COLO829 (cell line): ENCODE measurements at regions not wholly inside any gene's neighbourhood (a gene's known extent, or its start where the extent isn't known, plus 50 kb on each side); places are given as distances from the start of the nearest gene placed in this dataset.

Source experiments
- DNase-seq: peaks from one replicate; pipeline ENCODE4 v3.0.0; 2012; ENCODE audit warnings: low spot score

- DNase-seq, result no peak
These were observed 178.0 kb downstream of the INHBA start for GRCh38 chr7:41524876-41525275.

- DNase-seq, result no peak
These were observed 182.4 kb downstream of the INHBA start for GRCh38 chr7:41520445-41520844.

DNA sequence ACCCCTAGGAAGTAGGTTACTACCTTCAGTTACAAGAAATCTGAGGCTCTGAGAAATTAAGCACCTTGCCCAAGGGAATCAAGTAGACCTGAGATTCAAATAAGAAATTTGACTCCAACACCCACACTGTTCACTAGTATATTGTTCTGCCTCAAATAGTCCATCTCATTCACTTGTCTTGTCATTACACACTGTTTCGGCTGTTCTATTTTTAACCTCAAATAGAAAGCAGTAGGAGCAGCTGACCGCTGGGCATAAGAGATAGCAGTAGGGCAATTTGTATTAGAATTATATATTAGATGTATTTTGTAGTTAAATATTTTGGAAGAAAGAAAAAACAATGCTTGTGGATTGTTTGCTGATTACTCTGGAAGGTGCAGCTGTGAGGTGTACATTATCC is 185.1 kb downstream of the INHBA start:
- DNase-seq, result no peak

- no peak for DNase-seq
These were observed 194.1 kb downstream of the INHBA start for GRCh38 chr7:41508755-41509154.

DNA sequence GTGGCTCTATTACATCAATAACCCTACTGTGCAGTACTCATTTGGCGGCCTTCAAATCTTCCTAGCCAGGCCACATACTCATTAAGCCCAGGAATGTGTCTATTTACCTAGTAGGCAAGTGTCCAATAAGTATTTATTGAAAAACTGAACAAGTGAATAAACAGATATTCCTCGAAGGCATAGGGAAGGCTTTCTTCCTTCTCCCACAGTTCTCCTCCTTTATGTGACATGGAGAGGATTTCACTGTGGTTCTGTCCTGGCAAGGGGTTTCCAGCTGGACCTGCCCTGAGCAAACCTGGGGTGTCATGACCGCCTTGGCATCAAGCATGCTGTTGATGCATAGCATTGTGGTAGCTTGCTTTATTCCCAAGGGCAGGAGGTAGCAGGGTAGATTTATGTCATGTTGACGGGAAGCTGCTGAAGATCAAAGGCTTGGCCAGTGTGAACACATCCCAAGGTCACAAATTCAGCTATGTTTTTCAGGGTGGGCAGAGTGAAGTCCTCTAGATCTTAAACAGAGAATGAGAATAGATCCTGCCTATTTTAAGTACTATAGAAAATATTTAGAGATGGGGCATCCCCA is 195.1 kb downstream of the INHBA start:
- no peak for DNase-seq

DNA sequence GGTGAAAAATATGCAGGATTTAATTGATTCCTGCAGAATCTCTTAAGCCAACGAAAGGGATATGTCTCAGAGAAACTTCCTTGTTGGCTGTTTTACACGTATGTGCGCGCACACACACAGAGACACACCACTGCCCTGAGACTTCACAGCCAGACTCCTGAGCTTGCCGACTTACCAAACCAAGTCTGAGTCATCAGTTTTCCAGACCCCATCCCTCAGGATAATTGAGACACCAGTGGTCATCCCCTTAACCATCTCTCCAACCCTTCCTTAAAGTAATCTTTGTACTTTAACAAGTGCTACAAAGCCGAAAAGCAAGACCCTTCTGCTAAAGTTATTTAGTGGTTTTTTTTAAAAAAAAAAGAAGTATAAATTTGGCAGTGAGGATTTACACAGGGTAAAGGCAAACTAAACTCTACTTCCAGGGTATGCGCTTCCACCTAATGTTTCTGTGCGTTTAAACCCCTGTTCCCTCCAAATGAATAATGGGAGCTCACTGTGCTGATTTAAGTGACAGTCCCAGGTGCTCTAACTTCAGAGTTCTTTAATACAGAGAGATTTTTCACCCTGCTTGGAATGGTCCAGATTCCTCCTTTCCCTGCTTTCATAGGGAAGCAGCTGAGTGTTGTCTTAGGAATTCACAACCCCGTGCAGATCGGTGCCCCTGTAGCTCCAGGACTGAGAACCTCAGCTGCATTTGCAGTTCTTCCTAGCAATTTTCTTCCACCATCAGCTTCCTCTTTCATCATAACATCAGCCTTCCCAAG is 198.5 kb downstream of the INHBA start:
- DNase-seq, result no peak

- no peak for DNase-seq
These were observed 199.5 kb downstream of the INHBA start for GRCh38 chr7:41503438-41503837.

DNA sequence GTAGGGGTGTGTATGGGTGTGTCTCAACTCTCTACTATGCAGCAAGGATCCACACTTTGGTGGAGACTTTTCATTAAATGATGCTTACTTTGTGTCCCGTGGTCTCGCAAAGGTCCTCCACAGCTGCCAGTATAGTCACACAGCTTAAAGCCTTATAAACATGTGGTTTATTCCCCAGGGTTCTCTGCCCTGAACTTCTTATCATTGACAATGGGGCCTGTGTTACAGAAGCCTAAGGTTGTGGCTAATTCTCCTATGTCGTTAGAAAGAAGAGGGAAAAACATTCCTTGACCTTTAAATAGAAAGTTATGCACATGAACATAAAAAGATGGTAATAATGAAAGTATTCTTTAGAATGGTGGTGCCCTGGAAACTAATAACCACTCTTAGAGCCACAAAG is 201.4 kb downstream of the INHBA start:
- DNase-seq, result peak; percentile 94

DNA sequence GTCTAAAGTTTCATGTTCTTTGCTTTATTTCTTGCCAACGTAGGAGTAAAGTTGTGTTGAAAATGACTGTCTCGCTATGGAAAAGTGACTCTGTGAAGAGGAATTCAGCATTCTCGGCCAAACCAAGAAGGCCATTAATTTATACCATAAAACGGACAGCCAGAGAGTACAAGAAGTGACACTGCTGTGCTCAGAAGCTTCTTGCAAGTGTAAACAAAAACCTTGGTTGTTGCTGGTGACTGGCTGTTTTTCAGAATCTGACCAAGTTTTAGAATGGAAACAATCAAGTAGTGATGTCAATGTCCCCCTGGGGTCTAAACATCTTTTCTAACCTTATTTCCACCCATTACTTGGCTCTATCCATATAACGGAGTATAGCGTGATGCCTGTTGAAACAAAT is 201.9 kb downstream of the INHBA start:
- peak; percentile 14 for DNase-seq

GRCh38 chr7:41492603-41493002 is 210.3 kb downstream of the INHBA start:
- DNase-seq, result no peak

DNA sequence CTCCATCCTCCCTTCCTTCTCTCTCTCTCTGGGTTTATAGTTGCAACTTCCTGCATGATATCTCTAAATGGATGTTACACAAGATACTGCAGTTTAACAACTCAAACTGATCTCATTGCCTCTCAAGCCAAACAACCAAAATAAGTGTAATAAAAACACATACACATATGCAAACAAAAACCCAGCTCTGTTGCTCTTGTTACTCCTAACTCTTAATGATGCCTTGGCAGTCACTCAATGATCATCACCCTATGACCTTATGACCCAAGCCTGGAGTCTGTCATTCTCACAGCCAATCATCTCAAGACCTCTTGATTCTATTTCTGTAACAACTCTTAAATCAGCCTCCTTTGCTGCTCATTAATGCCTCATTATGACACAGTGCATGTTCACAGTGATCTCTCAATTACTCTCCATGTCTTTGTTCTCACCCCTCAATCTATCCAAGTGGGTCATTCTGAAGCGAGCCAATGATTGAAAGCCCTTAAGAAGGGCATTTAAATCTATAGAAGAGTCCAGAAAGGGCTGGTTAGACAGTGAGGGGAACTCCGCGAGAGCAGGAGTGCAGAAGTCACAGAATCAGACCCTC is 210.9 kb downstream of the INHBA start:
- DNase-seq, result no peak

DNA sequence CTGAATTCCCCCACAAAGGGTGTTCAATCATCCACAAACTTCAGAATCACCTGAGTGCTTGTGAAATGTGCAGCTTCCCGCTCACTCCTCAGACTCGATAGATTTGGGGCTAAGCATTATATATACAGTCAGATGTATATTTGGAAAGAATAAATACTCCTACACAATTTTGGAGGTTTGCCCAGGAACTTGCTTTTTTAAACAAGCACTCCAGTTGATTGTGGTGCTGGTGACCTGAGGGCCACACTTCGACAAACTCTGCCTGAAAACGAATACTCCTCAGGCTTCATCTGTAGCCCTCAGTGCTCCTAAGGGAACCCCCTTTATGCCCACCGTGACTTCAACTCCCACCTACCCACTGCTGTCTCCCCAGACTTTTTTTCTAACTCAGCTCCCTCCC is 211.6 kb downstream of the INHBA start:
- no peak for DNase-seq

DNA sequence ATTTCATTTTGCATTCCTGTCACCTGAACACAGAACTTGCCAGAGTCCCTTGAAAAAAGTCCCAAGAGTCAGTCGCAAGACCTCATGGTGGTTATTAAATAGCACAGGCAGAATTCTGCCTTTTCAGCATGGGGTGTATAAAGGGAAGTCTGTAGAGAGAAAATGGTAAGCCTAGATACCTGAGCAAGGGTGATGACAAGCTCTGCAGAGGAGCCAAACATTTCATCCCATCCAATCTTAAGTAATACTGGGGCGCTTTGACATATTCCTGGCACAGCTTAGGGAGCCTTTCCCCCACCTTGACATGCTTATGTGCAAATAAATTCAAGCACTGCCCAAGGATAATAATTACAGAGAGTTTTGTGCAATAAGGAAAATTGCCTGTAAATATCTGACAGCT is 213.0 kb downstream of the INHBA start:
- DNase-seq, result no peak

DNA sequence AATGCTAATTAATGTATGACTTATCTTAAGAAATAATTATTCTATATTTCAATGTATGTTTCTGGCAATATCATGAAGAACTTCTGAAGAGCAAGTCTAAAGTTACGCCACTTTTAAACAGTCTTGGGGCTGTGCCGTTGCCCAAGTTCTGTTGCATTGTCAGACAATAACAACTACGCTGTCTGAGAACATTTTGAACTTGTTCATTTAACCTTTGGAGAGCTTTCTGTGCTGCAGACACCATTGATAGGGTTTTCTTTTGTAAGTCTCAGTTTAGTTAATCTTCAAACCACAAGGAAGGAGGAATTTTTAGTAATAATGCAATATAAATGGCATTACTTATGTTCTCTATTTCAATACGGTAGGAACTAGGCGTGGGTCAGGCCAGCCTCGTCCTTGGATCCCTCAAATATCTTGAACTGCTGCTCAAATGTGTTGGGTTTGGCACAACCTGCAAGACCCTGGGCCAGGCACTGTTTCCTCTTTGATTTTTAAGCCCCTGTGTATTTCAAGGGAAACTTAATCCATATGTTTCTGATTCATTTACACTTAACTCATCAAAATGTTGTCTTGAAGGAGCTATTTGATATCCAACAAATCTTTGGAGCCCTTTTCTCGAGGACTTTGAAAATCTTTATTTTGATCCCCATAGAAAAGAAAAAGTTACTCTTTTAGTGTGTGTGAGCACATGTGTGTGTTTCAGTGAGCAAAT is 215.5 kb downstream of the INHBA start:
- DNase-seq, result no peak

GRCh38 chr7:41481353-41481752 is 221.5 kb downstream of the INHBA start:
- no peak for DNase-seq

- no peak for DNase-seq
These were observed 224.7 kb downstream of the INHBA start for GRCh38 chr7:41478187-41478586.

DNA sequence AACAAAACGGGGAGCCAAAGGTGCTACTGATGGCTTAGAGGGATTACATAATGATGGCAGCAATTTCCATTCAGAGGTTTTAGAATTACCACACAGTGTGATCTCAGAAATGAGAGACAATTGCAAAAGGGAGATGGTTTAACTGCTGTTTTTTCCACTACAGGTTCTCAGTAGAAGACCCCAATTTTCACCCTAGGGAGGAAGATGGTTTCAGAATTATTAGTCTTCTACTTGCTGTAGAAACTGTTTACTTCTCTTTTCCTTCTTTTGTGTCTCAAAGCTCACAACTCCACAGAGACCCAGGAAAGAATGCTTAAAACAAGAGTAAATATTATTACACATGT is 226.5 kb downstream of the INHBA start:
- DNase-seq, result no peak

- DNase-seq, result no peak
These were observed 227.0 kb downstream of the INHBA start for GRCh38 chr7:41475801-41476459.

GRCh38 chr7:41472427-41473125 is 230.3 kb downstream of the INHBA start:
- DNase-seq, result peak; percentile 14

DNA sequence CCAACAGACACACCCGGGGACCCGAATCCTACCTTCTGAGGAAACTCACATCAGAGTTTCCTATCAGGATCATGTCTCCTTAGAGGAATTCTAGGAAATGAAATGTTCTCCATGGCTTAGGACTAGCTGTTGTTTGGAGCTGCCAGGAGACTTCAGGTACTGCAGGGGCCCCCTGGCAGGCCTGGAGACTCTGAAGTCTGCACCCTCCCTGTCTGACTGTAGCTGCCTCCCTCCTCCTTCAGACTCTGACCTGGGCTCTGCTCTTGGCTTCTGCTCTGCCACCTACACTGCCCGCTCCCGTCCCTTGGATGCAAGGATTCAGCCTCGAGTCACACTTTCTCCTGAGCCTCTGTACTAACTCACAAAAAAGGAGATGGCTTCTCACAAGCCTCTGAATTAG is 232.8 kb downstream of the INHBA start:
- DNase-seq, result no peak

- no peak for DNase-seq
These were observed 235.3 kb downstream of the INHBA start for GRCh38 chr7:41467596-41467995.
